GM23338 (cell line): ENCODE measurements at regions not wholly inside any gene's neighbourhood (a gene's known extent, or its start where the extent isn't known, plus 50 kb on each side); places are given as distances from the start of the nearest gene placed in this dataset.

Source experiments
- CTCF ChIP-seq, 2 experiments: fragments of 200-600 bp in 1 of 2; sonication (generic) in 1 of 2; conservative IDR thresholded peaks; 2 replicates each; pipeline versions ENCODE4 v1.5.1 to v1.6.1; 2016 to 2017; ENCODE audit warnings: antibody characterized with exemption in 2 of 2, low read depth in 2 of 2, mild to moderate bottlenecking in 2 of 2, moderate library complexity in 1 of 2
- EZH2phosphoT487 ChIP-seq: fragments of 200-600 bp; sonication (generic); IDR thresholded peaks from one replicate; pipeline ENCODE4 v1.8.1; 2018; ENCODE audit warnings: antibody characterized with exemption; ENCODE audit not compliant: unreplicated experiment
- POLR2AphosphoS5 ChIP-seq: IDR thresholded peaks from 2 replicates; pipeline ENCODE4 v1.6.1; 2016; ENCODE audit warnings: antibody characterized with exemption, low read depth

- TF ChIP-seq CTCF (conservative IDR thresholded peaks at IDR 0.05; ENCODE audit: low read depth in 2 of 2) (no peak), POLR2AphosphoS5 (no peak), EZH2phosphoT487 (no peak)
These were observed 849.4 kb downstream of the SLC4A3 start for GRCh38 chr2:220476877-220477276.
